ENCODE measurements at regions not wholly inside any gene's neighbourhood (a gene's known extent, or its start where the extent isn't known, plus 50 kb on each side); places are given as distances from the start of the nearest gene placed in this dataset.

DNA sequence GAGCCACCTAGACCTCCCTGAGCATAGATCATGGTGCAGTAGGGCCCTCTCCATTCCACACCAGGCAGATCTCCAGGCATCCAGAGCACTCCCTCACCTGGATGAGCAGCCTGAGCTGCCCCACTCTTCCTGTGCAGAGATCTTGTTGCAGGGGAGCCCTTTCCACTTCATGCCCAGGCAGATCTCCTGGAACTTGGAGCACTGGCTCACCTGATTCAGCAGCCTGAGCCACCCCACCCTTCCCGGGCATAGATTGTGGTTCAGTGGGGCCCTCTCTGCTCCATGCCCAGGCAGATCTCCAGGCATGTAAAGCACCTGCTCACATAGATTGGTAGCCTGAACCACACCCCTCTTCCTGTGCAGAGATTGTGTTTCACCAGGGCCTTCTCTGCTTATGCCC lies 78.0 kb downstream of the SEC16B start:
- H3K4me1 Mint-ChIP-seq (ENCODE audit: unreplicated experiment): no peaks in the 10 kb centered on the region
- DNase-seq (ENCODE audit: extremely low spot score, unreplicated experiment): no peak
- TF ChIP-seq, protein P1, sequence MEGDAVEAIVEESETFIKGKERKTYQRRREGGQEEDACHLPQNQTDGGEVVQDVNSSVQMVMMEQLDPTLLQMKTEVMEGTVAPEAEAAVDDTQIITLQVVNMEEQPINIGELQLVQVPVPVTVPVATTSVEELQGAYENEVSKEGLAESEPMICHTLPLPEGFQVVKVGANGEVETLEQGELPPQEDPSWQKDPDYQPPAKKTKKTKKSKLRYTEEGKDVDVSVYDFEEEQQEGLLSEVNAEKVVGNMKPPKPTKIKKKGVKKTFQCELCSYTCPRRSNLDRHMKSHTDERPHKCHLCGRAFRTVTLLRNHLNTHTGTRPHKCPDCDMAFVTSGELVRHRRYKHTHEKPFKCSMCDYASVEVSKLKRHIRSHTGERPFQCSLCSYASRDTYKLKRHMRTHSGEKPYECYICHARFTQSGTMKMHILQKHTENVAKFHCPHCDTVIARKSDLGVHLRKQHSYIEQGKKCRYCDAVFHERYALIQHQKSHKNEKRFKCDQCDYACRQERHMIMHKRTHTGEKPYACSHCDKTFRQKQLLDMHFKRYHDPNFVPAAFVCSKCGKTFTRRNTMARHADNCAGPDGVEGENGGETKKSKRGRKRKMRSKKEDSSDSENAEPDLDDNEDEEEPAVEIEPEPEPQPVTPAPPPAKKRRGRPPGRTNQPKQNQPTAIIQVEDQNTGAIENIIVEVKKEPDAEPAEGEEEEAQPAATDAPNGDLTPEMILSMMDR (IDR thresholded peaks at IDR 0.05): no peak
- H3K27ac Mint-ChIP-seq (ENCODE audit: unreplicated experiment): no peak overlapping the region
- peaks cover 15% of the 10 kb centered on the region for H3K27me3 Mint-ChIP-seq (ENCODE audit: unreplicated experiment)
- no peak overlapping the region for H3K4me3 Mint-ChIP-seq (ENCODE audit: unreplicated experiment)
- no peaks in the 10 kb centered on the region for H3K9me3 Mint-ChIP-seq (ENCODE audit: unreplicated experiment)
- no peaks in the 10 kb centered on the region for H3K36me3 Mint-ChIP-seq (ENCODE audit: unreplicated experiment)

DNA sequence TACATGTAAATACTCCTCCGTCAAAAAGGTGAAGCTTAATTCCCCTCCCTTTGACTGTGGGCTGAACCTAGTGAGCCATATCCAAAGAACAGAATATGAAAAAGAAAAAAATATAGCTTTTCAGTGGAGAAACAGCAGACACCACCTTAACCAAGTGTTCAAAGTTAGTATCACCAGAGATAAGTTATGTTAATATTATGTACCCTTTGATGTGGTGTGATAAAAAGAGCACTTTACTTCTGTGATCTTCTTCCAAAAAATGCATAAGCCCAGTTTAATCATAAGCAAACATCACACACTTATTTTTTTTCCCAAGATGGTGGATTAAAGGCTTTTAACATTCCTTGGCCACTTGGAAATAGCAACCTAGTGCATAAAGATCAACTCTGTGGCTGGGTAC lies 79.4 kb downstream of the SEC16B start:
- no peak overlapping the region for H3K4me3 Mint-ChIP-seq (ENCODE audit: unreplicated experiment)
- H3K9me3 Mint-ChIP-seq (ENCODE audit: unreplicated experiment): no peaks in the 10 kb centered on the region
- H3K27me3 Mint-ChIP-seq (ENCODE audit: unreplicated experiment): peaks cover 18% of the 10 kb centered on the region
- no peak for DNase-seq (ENCODE audit: extremely low spot score, unreplicated experiment)
- no peaks in the 10 kb centered on the region for H3K4me1 Mint-ChIP-seq (ENCODE audit: unreplicated experiment)
- H3K27ac Mint-ChIP-seq (ENCODE audit: unreplicated experiment): no peak overlapping the region
- TF ChIP-seq, protein P1 (IDR thresholded peaks at IDR 0.05): no peak
- no peaks in the 10 kb centered on the region for H3K36me3 Mint-ChIP-seq (ENCODE audit: unreplicated experiment)

DNA sequence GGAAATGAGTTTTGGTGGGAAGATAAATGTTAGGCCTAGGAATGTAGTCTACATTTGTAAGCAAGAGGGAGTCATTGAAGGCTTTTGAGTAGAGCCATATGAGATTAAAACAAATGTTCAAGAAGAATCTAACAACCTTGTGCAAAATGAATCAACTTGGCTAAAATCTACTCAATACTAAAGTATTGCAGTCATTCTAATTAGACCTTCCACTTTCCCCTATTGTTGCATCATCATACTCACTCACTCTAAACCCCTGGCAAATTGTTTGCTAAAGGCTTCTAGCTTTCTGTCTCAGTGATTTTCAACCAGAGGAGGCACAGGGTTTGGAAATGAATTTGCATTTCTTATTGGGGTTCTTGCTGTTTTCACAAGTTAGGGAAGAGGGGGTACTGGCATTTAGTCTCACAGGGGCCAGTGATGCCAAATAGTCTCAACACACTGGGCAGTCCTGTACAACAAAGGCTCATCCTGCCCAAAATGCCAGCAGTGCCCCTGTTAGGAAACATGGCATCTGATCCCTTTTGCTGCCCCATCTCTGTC lies 85.3 kb downstream of the SEC16B start:
- Mint-ChIP-seq H3K4me3 (ENCODE audit: unreplicated experiment) (no peak overlapping the region), H3K36me3 (ENCODE audit: unreplicated experiment) (no peaks in the 10 kb centered on the region), H3K27me3 (ENCODE audit: unreplicated experiment) (peaks cover 40% of the 10 kb centered on the region), H3K27ac (ENCODE audit: unreplicated experiment) (no peak overlapping the region), H3K4me1 (ENCODE audit: unreplicated experiment) (no peaks in the 10 kb centered on the region), H3K9me3 (ENCODE audit: unreplicated experiment) (no peaks in the 10 kb centered on the region)
- no peak for DNase-seq (ENCODE audit: extremely low spot score, unreplicated experiment)
- TF ChIP-seq, protein P1 (IDR thresholded peaks at IDR 0.05): no peak

DNA sequence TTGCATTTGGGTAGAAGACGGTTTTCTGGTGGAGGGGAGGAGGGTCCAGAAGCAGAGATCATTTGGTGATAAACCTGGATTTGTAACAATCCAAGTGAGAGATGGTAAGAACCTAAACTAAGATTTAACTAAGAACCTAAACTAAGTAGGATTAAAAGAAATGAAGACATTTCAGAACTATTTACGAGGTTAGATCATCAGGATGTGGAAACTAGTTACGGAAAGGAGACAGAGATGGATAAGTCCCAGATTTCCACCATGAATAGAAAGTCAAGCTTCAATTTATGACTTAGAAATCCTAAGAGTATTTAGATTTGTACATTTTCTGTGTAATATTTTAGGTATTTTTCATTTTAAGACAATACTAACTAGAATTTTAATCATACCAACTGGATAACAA lies 86.3 kb downstream of the SEC16B start:
- TF ChIP-seq, protein P1 (IDR thresholded peaks at IDR 0.05): no peak
- DNase-seq (ENCODE audit: extremely low spot score, unreplicated experiment): no peak
- H3K27me3 Mint-ChIP-seq (ENCODE audit: unreplicated experiment): peaks cover 39% of the 10 kb centered on the region
- no peaks in the 10 kb centered on the region for H3K36me3 Mint-ChIP-seq (ENCODE audit: unreplicated experiment)
- no peak overlapping the region for H3K27ac Mint-ChIP-seq (ENCODE audit: unreplicated experiment)
- no peaks in the 10 kb centered on the region for H3K4me1 Mint-ChIP-seq (ENCODE audit: unreplicated experiment)
- no peak overlapping the region for H3K4me3 Mint-ChIP-seq (ENCODE audit: unreplicated experiment)
- no peaks in the 10 kb centered on the region for H3K9me3 Mint-ChIP-seq (ENCODE audit: unreplicated experiment)

DNA sequence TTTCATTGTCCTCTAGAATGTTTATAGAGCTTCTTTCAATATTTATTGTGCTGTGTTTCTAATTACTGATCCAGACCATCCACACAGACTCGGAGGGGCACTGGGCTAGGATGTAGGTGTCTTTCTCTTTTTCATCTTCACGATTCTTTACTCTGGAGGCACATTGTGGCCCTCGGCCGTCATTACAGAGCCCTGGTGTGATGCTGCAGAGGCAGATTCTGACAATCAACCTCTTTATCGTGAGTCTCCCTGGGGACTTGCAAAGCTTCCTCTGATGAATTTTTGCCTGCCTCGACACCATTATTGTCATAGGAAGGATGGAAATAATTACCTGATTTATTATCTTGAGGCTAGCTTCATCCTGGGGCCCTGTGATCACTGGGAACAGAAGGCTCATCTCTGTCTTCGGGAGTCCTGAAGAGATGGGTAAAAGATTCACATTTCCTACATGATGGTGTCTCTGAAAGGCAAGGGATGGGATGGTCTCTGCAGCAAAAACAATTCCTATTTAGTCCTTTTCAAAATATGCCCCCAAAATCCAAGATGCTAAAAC lies 89.4 kb downstream of the SEC16B start:
- no peaks in the 10 kb centered on the region for H3K36me3 Mint-ChIP-seq (ENCODE audit: unreplicated experiment)
- no peak for DNase-seq (ENCODE audit: extremely low spot score, unreplicated experiment)
- H3K9me3 Mint-ChIP-seq (ENCODE audit: unreplicated experiment): no peaks in the 10 kb centered on the region
- H3K27ac Mint-ChIP-seq (ENCODE audit: unreplicated experiment): no peak overlapping the region
- H3K27me3 Mint-ChIP-seq (ENCODE audit: unreplicated experiment): peaks cover 25% of the 10 kb centered on the region
- no peaks in the 10 kb centered on the region for H3K4me1 Mint-ChIP-seq (ENCODE audit: unreplicated experiment)
- TF ChIP-seq, protein P1 (IDR thresholded peaks at IDR 0.05): no peak
- H3K4me3 Mint-ChIP-seq (ENCODE audit: unreplicated experiment): no peak overlapping the region

Data from osteocyte (in vitro differentiated cells).